Neural cell (in vitro differentiated cells): ENCODE measurements at regions not wholly inside any gene's neighbourhood (a gene's known extent, or its start where the extent isn't known, plus 50 kb on each side); places are given as distances from the start of the nearest gene placed in this dataset.

ENCODE experiments used
- H2AFZ ChIP-seq: fragments of 200-600, 300-800 bp; sonication (generic), shearing (Covaris generic); 2 replicates; pipeline ENCODE4 v1.6.0; 2014; ENCODE audit warnings: low read depth, mild to moderate bottlenecking, antibody characterized with exemption, low read length, moderate library complexity
- H3F3A ChIP-seq: fragments of 200-600 bp; shearing (Covaris generic); 2 replicates; pipeline ENCODE4 v1.6.1; 2016; ENCODE audit warnings: mild to moderate bottlenecking, moderate library complexity, mixed read lengths, antibody characterized with exemption, low read length; ENCODE audit not compliant: insufficient read depth, poor library complexity, severe bottlenecking
- H3K27ac ChIP-seq: fragments of 200-600, 300-800 bp; sonication (generic), shearing (Covaris generic); 2 replicates; pipeline ENCODE4 v1.5.1; 2014; ENCODE audit warnings: mild to moderate bottlenecking, low read length, moderate library complexity
- H3K27me3 ChIP-seq: fragments of 300-800, 200-600 bp; sonication (generic), shearing (Covaris generic); 2 replicates; pipeline ENCODE4 v1.6.0; 2014; ENCODE audit warnings: mild to moderate bottlenecking, low read depth, low read length, moderate library complexity; ENCODE audit not compliant: insufficient read depth
- H3K36me3 ChIP-seq: fragments of 300-800, 200-600 bp; sonication (generic), shearing (Covaris generic); 2 replicates; pipeline ENCODE4 v1.5.1; 2014; ENCODE audit warnings: mild to moderate bottlenecking, antibody characterized with exemption, low read length, moderate library complexity; ENCODE audit not compliant: insufficient read depth
- H3K4me2 ChIP-seq: fragments of 300-800, 200-600 bp; sonication (generic), shearing (Covaris generic); 2 replicates; pipeline ENCODE4 v1.6.0; 2014; ENCODE audit warnings: mild to moderate bottlenecking, low read length
- H3K4me3 ChIP-seq: fragments of 300-800, 200-600 bp; sonication (generic), shearing (Covaris generic); 2 replicates; pipeline ENCODE4 v1.5.1; 2014; ENCODE audit warnings: mild to moderate bottlenecking, low read length, moderate library complexity
- H3K79me2 ChIP-seq: fragments of 200-600 bp; shearing (Covaris generic); replicated peaks from 2 replicates; pipeline ENCODE4 v1.6.0; 2014; ENCODE audit warnings: mild to moderate bottlenecking, low read length, moderate library complexity; ENCODE audit not compliant: insufficient read depth
- H3K9ac ChIP-seq: fragments of 300-800, 200-600 bp; sonication (generic), shearing (Covaris generic); 2 replicates; pipeline ENCODE4 v1.6.1; 2016; ENCODE audit warnings: mild to moderate bottlenecking, low read length, mixed read lengths
- H3K9me2 ChIP-seq: fragments of 200-600 bp; shearing (Covaris generic); 2 replicates; pipeline ENCODE4 v1.6.1; 2016; ENCODE audit warnings: mild to moderate bottlenecking, low read length, mixed read lengths; ENCODE audit not compliant: insufficient read depth
- H3K9me3 ChIP-seq: fragments of 200-600, 300-800 bp; sonication (generic), shearing (Covaris generic); 2 replicates; pipeline ENCODE4 v1.6.1; 2016; ENCODE audit warnings: mild to moderate bottlenecking, mixed run types, low read length, moderate library complexity, mixed read lengths
- H4K20me1 ChIP-seq: fragments of 200-600 bp; shearing (Covaris generic); 2 replicates; pipeline ENCODE4 v1.6.1; 2016; ENCODE audit warnings: mild to moderate bottlenecking, mixed run types; ENCODE audit not compliant: insufficient read depth
- CTCF ChIP-seq: fragments of 450-650 bp; IDR thresholded peaks from 2 replicates; pipeline ENCODE4 v1.5.1; 2014; ENCODE audit warnings: antibody characterized with exemption, mild to moderate bottlenecking, moderate library complexity; ENCODE audit not compliant: poor library complexity, severe bottlenecking
- EP300 ChIP-seq: fragments of 450-650 bp; conservative IDR thresholded peaks from 2 replicates; pipeline ENCODE4 v1.6.1; 2014; ENCODE audit warnings: antibody characterized with exemption, mild to moderate bottlenecking, moderate library complexity; ENCODE audit not compliant: poor library complexity, severe bottlenecking
- EZH2 ChIP-seq: fragments of 200-600, 300-800 bp; shearing (Covaris generic), sonication (generic); IDR thresholded peaks from 2 replicates; pipeline ENCODE4 v1.6.1; 2014; ENCODE audit warnings: antibody characterized with exemption, low read length, borderline replicate concordance, mild to moderate bottlenecking; ENCODE audit not compliant: insufficient read depth, poor library complexity, severe bottlenecking
- MXI1 ChIP-seq: fragments of 450-650 bp; conservative IDR thresholded peaks from 2 replicates; pipeline ENCODE4 v1.6.1; 2014; ENCODE audit warnings: antibody characterized with exemption, mild to moderate bottlenecking; ENCODE audit not compliant: poor library complexity, severe bottlenecking
- POLR2AphosphoS5 ChIP-seq: IDR thresholded peaks from 2 replicates; pipeline ENCODE4 v1.6.1; 2012
- RAD21 ChIP-seq: fragments of 450-650 bp; conservative IDR thresholded peaks from 2 replicates; pipeline ENCODE4 v1.6.1; 2014; ENCODE audit warnings: antibody characterized with exemption, mild to moderate bottlenecking, moderate library complexity
- REST ChIP-seq: IDR thresholded peaks from 2 replicates; pipeline ENCODE4 v1.6.1; 2012; ENCODE audit warnings: borderline replicate concordance
- SMC3 ChIP-seq: fragments of 450-650 bp; conservative IDR thresholded peaks from 2 replicates; pipeline ENCODE4 v1.6.1; 2014; ENCODE audit warnings: antibody characterized with exemption, mild to moderate bottlenecking, moderate library complexity; ENCODE audit not compliant: poor library complexity
- TAF1 ChIP-seq: IDR thresholded peaks from 2 replicates; pipeline ENCODE4 v1.6.1; 2012; ENCODE audit warnings: low read depth

- Histone ChIP-seq H3K9me2 (no peaks in the 10 kb centered on the region), H2AFZ (no peak overlapping the region), H3K79me2 (no peaks in the 10 kb centered on the region), H3K4me2 (no peak overlapping the region), H3K27ac (no peak overlapping the region), H3K9ac (no peak overlapping the region), H4K20me1 (no peaks in the 10 kb centered on the region), H3K4me3 (no peak overlapping the region), H3K27me3 (no peaks in the 10 kb centered on the region), H3K36me3 (no peaks in the 10 kb centered on the region), H3K9me3 (no peaks in the 10 kb centered on the region), H3F3A (peaks cover 3% of the 10 kb centered on the region)
- no peak for TF ChIP-seq CTCF
- TF ChIP-seq EZH2: no peak
- no peak for TF ChIP-seq TAF1
- no peak for TF ChIP-seq REST
- TF ChIP-seq RAD21: no peak
- TF ChIP-seq POLR2AphosphoS5: no peak
- no peak for TF ChIP-seq MXI1
- no peak for TF ChIP-seq SMC3
- no peak for TF ChIP-seq EP300
Observed at GRCh38 chr2:144240656-144241339, 279.1 kb downstream of the ZEB2 start.

DNA sequence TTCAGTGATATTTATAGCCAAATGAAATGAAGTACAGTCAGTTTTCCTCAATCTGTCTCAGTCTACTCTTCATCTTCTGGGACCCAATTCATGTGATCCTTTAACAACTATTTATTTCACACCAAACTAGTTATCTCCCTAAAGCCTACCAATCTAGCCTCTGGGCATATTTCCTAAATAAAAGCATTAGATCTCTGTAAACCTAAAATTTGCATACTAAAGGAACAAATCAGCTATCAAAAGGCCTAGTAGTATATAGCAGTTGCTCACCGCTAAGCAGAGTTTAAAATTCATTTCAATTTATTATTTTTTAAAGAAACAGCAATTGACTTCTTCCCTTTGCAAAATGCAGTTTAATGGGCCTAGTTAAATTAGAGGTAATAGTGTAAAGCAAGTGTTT, 280.2 kb downstream of the ZEB2 start:
- Histone ChIP-seq H2AFZ (no peak overlapping the region), H4K20me1 (no peaks in the 10 kb centered on the region), H3K9ac (no peak overlapping the region), H3K9me2 (no peaks in the 10 kb centered on the region), H3K9me3 (no peaks in the 10 kb centered on the region), H3K27ac (no peak overlapping the region), H3K4me3 (no peak overlapping the region), H3K79me2 (no peaks in the 10 kb centered on the region), H3F3A (peaks cover 3% of the 10 kb centered on the region), H3K27me3 (no peaks in the 10 kb centered on the region), H3K4me2 (no peak overlapping the region), H3K36me3 (no peaks in the 10 kb centered on the region)
- no peak for TF ChIP-seq CTCF
- no peak for TF ChIP-seq EP300
- TF ChIP-seq SMC3: no peak
- no peak for TF ChIP-seq MXI1
- no peak for TF ChIP-seq REST
- no peak for TF ChIP-seq POLR2AphosphoS5
- no peak for TF ChIP-seq TAF1
- no peak for TF ChIP-seq EZH2
- TF ChIP-seq RAD21: no peak
